Nephron (organoid): ENCODE measurements at regions not wholly inside any gene's neighbourhood (a gene's known extent, or its start where the extent isn't known, plus 50 kb on each side); places are given as distances from the start of the nearest gene placed in this dataset.
"Not testable (repeated sequence)": the region's sequence is repeated elsewhere in the genome, so short reads cannot be mapped to it uniquely, and the experiment has no call there.

ENCODE experiments used
- H3K27ac Mint-ChIP-seq, 3 experiments: 2 replicates each; pipeline ENCODE4 v1.8.0; 2020; ENCODE audit warnings: mixed read lengths in 3 of 3, mild to moderate bottlenecking in 2 of 3, moderate library complexity in 1 of 3
- H3K27me3 Mint-ChIP-seq: 2 replicates; pipeline ENCODE4 v1.8.0; 2021; ENCODE audit warnings: low read depth, mild to moderate bottlenecking, moderate library complexity, mixed read lengths
- H3K36me3 Mint-ChIP-seq: 2 replicates; pipeline ENCODE4 v1.8.0; 2020; ENCODE audit warnings: low read depth, mixed read lengths
- H3K4me1 Mint-ChIP-seq: 2 replicates; pipeline ENCODE4 v1.8.0; 2020; ENCODE audit warnings: mixed read lengths
- H3K4me3 Mint-ChIP-seq, 3 experiments: 2 replicates each; pipeline ENCODE4 v1.8.0; 2020; ENCODE audit warnings: mild to moderate bottlenecking in 3 of 3, mixed read lengths in 3 of 3, moderate library complexity in 2 of 3
- H3K9me3 Mint-ChIP-seq: 2 replicates; pipeline ENCODE4 v1.8.0; 2020; ENCODE audit warnings: mixed read lengths
- TF ChIP-seq, protein P1 (sequence below), 3 experiments: fragments of 200-600 bp; sonication (generic); IDR thresholded peaks; one replicate each; pipeline ENCODE4 v1.5.0; 2021; ENCODE audit warnings: antibody characterized with exemption in 3 of 3; ENCODE audit not compliant: unreplicated experiment in 3 of 3

DNA sequence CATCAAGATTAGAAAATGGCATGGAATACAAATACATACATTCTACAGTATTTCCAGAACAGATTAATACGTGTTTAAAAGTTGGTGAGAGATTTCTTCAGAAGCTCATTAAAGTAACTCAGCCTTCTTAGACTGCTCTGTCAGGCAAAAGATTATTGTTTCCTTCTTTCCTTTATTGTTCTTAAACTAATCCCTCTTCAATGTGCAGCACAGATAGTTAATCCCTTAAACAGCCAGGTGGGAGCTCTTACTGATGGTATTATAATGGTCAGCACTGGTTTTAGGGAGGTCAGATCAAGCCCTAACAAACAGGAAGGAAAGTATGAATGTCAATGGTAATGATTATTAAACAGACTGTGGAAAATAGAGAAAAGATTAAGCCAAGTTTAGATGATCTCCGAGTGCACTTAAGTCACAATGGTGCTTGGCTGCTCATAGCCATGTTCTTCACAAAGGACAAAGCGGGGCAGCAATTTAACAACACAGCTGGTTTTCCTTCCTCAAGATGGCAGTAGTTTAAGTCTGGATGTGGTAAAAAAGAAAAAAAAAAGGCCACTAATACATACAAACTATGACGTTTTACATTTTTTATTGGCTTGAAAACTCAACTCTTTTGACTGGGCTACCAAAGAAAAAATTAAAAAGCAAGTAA, 992.6 kb downstream of the PCDH9 start:
- H3K36me3 Mint-ChIP-seq = peaks cover 5% of the 10 kb centered on the region
- H3K4me1 Mint-ChIP-seq = no peaks in the 10 kb centered on the region
- TF ChIP-seq, protein P1, sequence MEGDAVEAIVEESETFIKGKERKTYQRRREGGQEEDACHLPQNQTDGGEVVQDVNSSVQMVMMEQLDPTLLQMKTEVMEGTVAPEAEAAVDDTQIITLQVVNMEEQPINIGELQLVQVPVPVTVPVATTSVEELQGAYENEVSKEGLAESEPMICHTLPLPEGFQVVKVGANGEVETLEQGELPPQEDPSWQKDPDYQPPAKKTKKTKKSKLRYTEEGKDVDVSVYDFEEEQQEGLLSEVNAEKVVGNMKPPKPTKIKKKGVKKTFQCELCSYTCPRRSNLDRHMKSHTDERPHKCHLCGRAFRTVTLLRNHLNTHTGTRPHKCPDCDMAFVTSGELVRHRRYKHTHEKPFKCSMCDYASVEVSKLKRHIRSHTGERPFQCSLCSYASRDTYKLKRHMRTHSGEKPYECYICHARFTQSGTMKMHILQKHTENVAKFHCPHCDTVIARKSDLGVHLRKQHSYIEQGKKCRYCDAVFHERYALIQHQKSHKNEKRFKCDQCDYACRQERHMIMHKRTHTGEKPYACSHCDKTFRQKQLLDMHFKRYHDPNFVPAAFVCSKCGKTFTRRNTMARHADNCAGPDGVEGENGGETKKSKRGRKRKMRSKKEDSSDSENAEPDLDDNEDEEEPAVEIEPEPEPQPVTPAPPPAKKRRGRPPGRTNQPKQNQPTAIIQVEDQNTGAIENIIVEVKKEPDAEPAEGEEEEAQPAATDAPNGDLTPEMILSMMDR (IDR thresholded peaks at IDR 0.05; ENCODE audit: unreplicated experiment in 3 of 3) = no peak
- no peaks in the 10 kb centered on the region for H3K27me3 Mint-ChIP-seq
- no peak overlapping the region for H3K4me3 Mint-ChIP-seq
- H3K9me3 Mint-ChIP-seq = peaks cover 25% of the 10 kb centered on the region
- H3K27ac Mint-ChIP-seq = no peak overlapping the region

DNA sequence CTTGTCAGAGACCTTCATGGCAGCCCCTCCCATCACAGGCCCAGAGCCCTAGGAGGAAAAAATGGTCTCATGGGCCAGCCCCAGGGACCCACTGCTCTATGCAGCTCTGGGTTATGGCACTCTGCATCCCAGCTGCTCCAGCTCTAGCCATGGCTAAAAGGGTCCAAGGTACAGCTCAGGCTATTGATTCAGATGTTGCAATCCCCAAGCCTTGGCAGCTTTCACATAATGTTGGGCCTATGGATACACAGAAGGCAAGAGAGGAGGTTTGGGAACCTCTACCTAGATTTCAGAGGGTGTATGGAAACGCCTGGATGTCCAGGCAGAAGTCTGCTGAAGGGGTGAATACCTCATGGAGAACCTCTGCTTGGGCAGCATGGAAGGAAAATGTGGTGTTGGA, 996.0 kb downstream of the PCDH9 start:
- no peak overlapping the region for H3K27ac Mint-ChIP-seq
- no peak overlapping the region for H3K4me3 Mint-ChIP-seq
- peaks cover 5% of the 10 kb centered on the region for H3K36me3 Mint-ChIP-seq

DNA sequence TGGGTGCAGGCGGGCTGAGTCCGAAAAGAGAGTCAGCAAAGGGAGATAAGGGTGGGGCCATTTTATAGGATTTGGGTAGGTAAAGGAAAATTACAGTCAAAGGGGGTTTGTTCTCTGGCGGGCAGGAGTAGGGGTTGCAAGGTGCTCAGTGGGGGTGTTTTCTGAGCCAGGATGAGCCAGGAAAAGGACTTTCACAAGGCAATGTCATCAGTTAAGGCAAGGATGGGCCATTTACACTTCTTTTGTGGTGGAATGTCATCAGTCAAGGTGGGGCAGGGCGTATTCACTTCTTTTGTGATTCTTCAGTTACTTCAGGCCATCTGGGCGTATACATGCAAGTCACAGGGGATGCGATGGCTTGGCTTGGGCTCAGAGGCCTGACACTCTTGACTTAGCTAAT, 998.2 kb downstream of the PCDH9 start:
- peaks cover 28% of the 10 kb centered on the region for H3K9me3 Mint-ChIP-seq
- not testable (repeated sequence) for H3K27me3 Mint-ChIP-seq, H3K36me3 Mint-ChIP-seq, H3K4me1 Mint-ChIP-seq, H3K27ac Mint-ChIP-seq, H3K4me3 Mint-ChIP-seq

More for the DNA sequence above, 996.0 kb downstream of the PCDH9 start:
- TF ChIP-seq, protein P1 (IDR thresholded peaks at IDR 0.05; ENCODE audit: unreplicated experiment in 3 of 3) = no peak
- Mint-ChIP-seq H3K4me1 (no peaks in the 10 kb centered on the region), H3K27me3 (peaks cover 4% of the 10 kb centered on the region), H3K9me3 (peaks cover 28% of the 10 kb centered on the region)

DNA sequence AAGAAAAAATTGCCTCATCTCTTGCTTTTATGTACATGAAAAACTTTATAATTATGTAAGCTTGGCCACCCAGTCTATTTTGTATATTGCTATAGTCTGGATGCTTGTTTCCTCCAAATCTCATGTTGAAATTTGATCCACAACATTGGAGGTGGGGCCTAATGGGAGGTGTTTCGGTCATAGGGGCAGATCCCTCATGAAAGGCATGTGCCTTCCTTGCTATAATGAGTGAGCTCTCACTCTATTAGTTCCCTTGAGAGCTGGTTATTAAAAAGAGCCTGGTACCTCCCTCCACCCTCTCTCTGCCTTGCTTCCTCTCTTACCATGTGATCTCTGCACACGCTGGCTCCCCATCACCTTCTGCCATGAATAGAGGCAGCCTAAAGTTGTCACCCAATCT, 1005.1 kb downstream of the PCDH9 start:
- Mint-ChIP-seq H3K9me3 (no peaks in the 10 kb centered on the region), H3K27ac (peak overlapping the region in 1 of 3 experiments; percentile 18)

DNA sequence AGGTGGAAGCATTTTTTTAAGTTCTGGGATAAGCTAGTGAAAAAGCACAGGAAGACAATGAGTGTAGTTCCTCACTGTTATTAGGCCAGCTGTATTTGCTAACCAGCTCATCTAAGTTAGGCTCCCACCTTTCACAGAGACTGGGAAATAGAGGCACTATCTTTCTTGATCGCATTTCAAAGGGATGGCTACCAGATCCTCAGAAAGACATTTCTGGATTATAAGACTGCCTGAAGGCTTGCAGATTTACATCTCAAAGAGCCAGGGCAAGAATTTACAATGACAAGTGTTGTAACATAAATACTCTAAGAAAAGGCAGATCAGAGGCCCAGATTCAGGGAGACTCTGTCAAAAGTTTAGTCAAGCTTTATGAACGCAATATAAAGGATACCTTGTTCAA, 1005.5 kb downstream of the PCDH9 start:
- H3K4me1 Mint-ChIP-seq = peaks cover 10% of the 10 kb centered on the region
- H3K9me3 Mint-ChIP-seq = no peaks in the 10 kb centered on the region
- H3K27ac Mint-ChIP-seq = peak overlapping the region in 2 of 3 experiments; percentile 32 to 44
- no peaks in the 10 kb centered on the region for H3K36me3 Mint-ChIP-seq
- TF ChIP-seq, protein P1 (IDR thresholded peaks at IDR 0.05; ENCODE audit: unreplicated experiment in 3 of 3) = no peak
- H3K27me3 Mint-ChIP-seq = no peaks in the 10 kb centered on the region
- no peak overlapping the region for H3K4me3 Mint-ChIP-seq

More for the DNA sequence above, 1005.1 kb downstream of the PCDH9 start:
- H3K27me3 Mint-ChIP-seq = no peaks in the 10 kb centered on the region
- no peak overlapping the region for H3K4me3 Mint-ChIP-seq
- H3K4me1 Mint-ChIP-seq = peaks cover 10% of the 10 kb centered on the region
- H3K36me3 Mint-ChIP-seq = no peaks in the 10 kb centered on the region
- TF ChIP-seq, protein P1 (IDR thresholded peaks at IDR 0.05; ENCODE audit: unreplicated experiment in 3 of 3) = no peak

DNA sequence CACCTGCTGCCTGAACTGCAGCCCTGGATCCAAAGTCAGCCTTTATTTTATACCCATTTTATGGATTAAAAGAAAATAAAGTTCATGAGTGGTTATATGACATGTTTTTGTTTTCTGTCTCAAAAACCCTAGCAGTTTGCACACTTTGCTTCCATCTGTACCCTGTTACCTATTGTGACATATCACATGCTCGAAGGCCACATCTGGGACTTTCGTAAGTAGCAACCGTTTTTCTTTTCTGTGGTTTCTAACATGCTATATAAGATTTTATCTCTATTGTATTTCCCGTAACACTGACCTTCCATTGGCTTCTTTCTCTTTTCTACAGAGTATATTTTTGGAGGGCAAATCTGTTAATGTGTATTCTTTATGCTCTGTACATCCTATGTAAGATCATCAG, 1007.2 kb downstream of the PCDH9 start:
- Mint-ChIP-seq H3K4me3 (no peak overlapping the region), H3K27ac (no peak overlapping the region), H3K4me1 (peaks cover 14% of the 10 kb centered on the region), H3K36me3 (no peaks in the 10 kb centered on the region), H3K9me3 (no peaks in the 10 kb centered on the region), H3K27me3 (no peaks in the 10 kb centered on the region)
- TF ChIP-seq, protein P1 (IDR thresholded peaks at IDR 0.05; ENCODE audit: unreplicated experiment in 3 of 3) = no peak
